ENCODE measurements at regions not wholly inside any gene's neighbourhood (a gene's known extent, or its start where the extent isn't known, plus 50 kb on each side); places are given as distances from the start of the nearest gene placed in this dataset.
"Not testable (repeated sequence)": the region's sequence is repeated elsewhere in the genome, so short reads cannot be mapped to it uniquely, and the experiment has no call there.

DNA sequence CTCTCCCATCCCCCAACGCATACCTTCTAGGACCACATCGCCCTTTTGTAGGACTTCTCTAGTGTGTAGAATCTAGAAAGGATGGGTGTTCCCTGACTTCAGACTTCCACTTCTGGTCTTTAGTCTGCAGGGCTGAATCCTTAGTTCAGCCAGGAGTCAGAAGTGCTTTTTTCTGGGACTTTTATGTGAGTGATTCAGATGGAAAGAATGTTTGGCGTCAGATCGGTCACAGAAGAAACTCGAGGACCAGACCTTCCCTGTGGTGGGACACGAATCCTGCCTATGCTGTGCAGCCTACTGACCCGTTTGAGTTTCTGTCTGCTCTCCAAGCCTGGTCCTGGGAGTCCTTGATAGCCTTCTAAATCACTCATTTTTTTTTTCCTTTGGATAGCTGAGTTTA is 165.4 kb upstream of the SSTR1 start:
- TF ChIP-seq, protein P1, sequence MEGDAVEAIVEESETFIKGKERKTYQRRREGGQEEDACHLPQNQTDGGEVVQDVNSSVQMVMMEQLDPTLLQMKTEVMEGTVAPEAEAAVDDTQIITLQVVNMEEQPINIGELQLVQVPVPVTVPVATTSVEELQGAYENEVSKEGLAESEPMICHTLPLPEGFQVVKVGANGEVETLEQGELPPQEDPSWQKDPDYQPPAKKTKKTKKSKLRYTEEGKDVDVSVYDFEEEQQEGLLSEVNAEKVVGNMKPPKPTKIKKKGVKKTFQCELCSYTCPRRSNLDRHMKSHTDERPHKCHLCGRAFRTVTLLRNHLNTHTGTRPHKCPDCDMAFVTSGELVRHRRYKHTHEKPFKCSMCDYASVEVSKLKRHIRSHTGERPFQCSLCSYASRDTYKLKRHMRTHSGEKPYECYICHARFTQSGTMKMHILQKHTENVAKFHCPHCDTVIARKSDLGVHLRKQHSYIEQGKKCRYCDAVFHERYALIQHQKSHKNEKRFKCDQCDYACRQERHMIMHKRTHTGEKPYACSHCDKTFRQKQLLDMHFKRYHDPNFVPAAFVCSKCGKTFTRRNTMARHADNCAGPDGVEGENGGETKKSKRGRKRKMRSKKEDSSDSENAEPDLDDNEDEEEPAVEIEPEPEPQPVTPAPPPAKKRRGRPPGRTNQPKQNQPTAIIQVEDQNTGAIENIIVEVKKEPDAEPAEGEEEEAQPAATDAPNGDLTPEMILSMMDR (IDR thresholded peaks at IDR 0.05), result no peak
- Histone ChIP-seq H3K27ac (no peak overlapping the region), H3K4me3 (no peak overlapping the region)
- DNase-seq (ENCODE audit: low spot score), result no peak

DNA sequence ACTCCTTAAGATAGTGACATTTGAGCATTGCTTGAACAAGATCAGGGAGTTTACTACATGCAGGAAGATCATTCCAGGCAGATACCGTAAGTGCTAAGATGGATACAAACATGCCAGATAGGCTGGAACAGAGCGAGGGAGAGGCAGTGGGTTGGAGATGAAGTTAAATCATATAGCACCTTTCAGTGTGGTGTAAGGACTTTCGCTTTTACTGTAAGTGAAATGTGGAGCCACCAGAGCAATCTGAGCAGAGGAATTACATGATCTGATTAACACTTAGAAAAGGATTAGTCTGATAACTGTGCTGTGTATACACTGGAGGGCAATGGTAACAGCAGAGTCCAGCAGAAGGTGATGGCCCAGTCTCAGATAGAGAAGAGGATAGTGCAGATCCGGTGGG is 163.0 kb upstream of the SSTR1 start:
- Histone ChIP-seq H3K4me3 (no peak overlapping the region), H3K27ac (no peak overlapping the region)
- TF ChIP-seq, protein P1 (IDR thresholded peaks at IDR 0.05), result no peak
- DNase-seq (ENCODE audit: low spot score), result no peak

DNA sequence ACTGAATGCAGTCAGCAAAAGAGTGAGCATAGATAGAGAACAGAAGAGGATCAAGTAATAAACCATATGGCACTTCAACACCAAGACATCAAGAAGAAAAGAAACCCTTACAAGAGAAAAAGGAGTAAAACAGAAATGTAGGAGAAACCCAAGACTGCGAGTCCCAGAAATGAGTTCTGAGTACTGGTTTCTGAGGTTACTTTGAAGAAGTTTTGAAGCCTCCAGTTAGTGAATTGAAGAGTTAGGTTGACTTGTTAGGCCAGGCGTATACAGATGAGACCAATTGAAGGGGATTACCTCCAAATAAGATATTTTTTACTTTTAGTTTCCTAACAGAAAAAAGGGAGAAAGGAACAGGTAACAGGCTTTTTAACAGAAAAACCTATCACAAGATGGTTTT is 162.2 kb upstream of the SSTR1 start:
- TF ChIP-seq, protein P1 (IDR thresholded peaks at IDR 0.05), result no peak
- no peak overlapping the region for H3K27ac ChIP-seq

DNA sequence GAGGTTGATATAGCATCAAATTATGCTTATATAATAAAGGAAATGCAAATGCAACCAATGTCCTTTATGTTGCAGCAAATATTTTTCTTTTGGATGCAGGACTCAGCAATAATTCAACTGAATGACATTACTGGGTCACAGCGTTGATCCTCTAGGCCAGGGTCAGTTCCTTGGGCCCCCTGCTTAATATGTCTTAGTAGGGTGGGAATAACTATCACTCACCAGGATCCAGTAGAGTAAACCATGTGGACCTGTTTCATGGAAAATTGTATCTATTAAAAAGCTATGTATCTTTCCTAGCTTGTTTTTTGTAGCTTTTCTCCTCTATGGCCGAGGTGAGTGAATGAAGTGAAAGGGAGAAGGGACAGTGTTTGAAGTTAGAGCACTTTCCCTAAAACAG is 161.5 kb upstream of the SSTR1 start:
- H3K4me3 ChIP-seq, result no peak overlapping the region
- no peak overlapping the region for H3K27ac ChIP-seq
- no peak for DNase-seq (ENCODE audit: low spot score)
- TF ChIP-seq, protein P1 (IDR thresholded peaks at IDR 0.05), result no peak

More for the DNA sequence above, 162.2 kb upstream of the SSTR1 start:
- H3K4me3 ChIP-seq, result no peak overlapping the region
- no peak for DNase-seq (ENCODE audit: low spot score)

DNA sequence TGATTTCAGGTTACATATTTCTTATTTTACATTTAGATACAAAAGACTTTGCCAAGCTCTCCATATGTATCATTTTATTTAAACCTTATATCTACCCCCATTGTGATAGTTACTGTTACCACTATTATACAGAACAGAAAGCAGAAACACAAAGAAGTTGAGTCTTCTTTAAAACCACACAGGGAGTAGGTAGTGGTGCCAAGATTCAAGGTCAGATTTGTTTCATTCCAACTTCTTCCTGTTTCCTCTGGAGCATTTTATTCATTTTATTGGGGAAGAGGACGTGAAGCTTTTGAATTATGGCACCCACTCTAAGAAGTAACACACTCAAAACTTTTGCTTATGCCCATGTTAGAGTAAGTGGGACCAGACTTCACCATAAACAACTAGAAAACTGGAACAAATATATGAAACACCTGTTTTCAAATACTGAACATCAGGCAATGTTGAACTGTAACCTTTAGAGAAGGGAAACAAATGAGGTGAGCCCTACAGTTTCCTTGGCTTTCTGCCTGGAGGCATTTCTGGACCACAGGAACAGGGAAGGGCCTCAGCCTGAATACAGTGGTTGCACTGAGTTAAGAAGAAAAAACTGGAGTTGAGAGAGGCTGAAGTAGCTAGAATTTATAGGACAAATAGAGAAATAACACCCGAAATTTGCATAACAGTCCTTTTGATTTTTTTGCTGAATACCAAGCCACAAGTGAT is 160.4 kb upstream of the SSTR1 start:
- no peak for DNase-seq (ENCODE audit: low spot score)

DNA sequence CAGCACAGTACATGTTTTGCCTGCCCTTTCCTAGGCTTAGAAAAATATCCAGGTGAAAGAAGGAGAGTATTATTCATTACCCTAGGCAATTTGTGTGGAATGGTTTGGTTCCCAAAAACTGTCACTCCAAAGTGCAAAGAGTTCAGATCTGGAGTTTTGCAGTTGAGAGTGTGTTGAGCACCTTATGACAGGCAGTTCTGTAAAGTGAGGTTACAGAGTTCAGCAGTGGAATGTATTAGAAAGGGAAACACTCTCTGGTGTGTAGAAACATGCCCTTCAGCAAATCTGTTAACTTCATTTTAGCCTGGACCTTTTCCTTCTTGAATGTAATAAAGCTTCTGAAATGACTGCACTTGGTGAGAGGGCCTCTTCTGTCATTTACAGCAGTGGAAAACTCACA is 154.0 kb upstream of the SSTR1 start:
- TF ChIP-seq, protein P1 (IDR thresholded peaks at IDR 0.05), result no peak
- no peak for DNase-seq (ENCODE audit: low spot score)
- Histone ChIP-seq H3K4me3 (no peak overlapping the region), H3K27ac (no peak overlapping the region)

More for the DNA sequence above, 160.4 kb upstream of the SSTR1 start:
- H3K4me3 ChIP-seq, result no peak overlapping the region
- TF ChIP-seq, protein P1 (IDR thresholded peaks at IDR 0.05), result no peak
- H3K27ac ChIP-seq, result no peak overlapping the region

DNA sequence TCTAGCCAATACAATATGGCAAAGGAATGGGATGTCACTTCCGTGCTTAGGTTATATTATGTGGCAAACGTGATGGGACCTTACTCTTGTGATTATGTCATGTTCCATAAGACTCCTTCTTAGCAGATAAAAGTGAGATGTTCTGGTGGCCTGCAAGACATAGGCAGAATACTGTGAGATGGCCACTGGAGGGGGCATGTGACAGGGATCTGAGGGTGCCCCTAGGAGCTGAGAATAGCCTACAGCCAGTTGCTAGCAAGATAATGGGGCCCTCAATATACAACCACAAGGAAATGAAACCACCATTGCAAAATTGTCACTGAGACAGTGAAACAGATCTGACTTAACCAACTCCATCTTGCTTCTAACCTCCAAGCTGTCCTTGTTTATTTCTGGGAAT is 151.4 kb upstream of the SSTR1 start:
- DNase-seq (ENCODE audit: low spot score), result no peak
- no peak overlapping the region for H3K4me3 ChIP-seq
- TF ChIP-seq, protein P1 (IDR thresholded peaks at IDR 0.05), result no peak
- no peak overlapping the region for H3K27ac ChIP-seq

DNA sequence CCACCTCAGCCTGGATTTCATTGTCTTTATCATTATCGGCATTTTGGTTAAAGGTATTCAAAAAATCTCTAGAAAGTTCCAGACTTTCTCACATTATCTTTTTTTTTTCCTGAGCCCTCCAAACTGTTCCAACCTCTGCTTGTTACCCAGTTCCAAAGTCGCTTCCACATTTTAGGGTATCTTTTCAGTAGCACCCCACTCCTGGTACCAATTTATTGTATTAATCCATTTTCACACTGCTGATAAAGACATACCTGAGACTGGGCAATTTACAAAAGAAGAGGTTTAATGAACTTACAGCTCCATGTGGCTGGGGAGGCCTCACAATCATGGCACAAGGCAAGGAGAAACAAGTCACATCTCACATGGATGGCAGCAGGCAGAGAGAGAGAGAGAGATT is 145.5 kb upstream of the SSTR1 start:
- DNase-seq (ENCODE audit: low spot score); H3K27ac ChIP-seq; H3K4me3 ChIP-seq: not testable (repeated sequence)
